ENCODE measurements at regions not wholly inside any gene's neighbourhood (a gene's known extent, or its start where the extent isn't known, plus 50 kb on each side); places are given as distances from the start of the nearest gene placed in this dataset.
A peak's percentile ranks its signal among the peaks of the same experiment; 100 is the strongest.
"Not testable (repeated sequence)": the region's sequence is repeated elsewhere in the genome, so short reads cannot be mapped to it uniquely, and the experiment has no call there.

- no peak for DNase-seq (ENCODE audit: low read depth)
- no peak for TF ChIP-seq CTCF (IDR thresholded peaks at IDR 0.05; ENCODE audit: control insufficient read depth, insufficient read depth, low read depth, low read length, missing control alignments)
Observed at GRCh38 chr3:14263317-14264005, 84.8 kb downstream of the LSM3 start.

GRCh38 chr3:14265246-14265962 lies 86.8 kb downstream of the LSM3 start:
- no peak for TF ChIP-seq CTCF (IDR thresholded peaks at IDR 0.05; ENCODE audit: control insufficient read depth, insufficient read depth, low read depth, low read length, missing control alignments)
- H3K4me3 ChIP-seq (ENCODE audit: control insufficient read depth, low read depth, low read length), result no peak overlapping the region
- DNase-seq (ENCODE audit: low read depth), result peak; percentile 31

More at GRCh38 chr3:14263317-14264005, 84.8 kb downstream of the LSM3 start:
- no peak overlapping the region for H3K4me3 ChIP-seq (ENCODE audit: control insufficient read depth, low read depth, low read length)

GRCh38 chr3:14266361-14266760 lies 87.7 kb downstream of the LSM3 start:
- no peak overlapping the region for H3K4me3 ChIP-seq (ENCODE audit: control insufficient read depth, low read depth, low read length)
- TF ChIP-seq CTCF (IDR thresholded peaks at IDR 0.05; ENCODE audit: control insufficient read depth, insufficient read depth, low read depth, low read length, missing control alignments), result no peak
- peak; percentile 90 for DNase-seq (ENCODE audit: low read depth)

- no peak overlapping the region for H3K4me3 ChIP-seq (ENCODE audit: control insufficient read depth, low read depth, low read length)
- DNase-seq (ENCODE audit: low read depth), result no peak
- TF ChIP-seq CTCF (IDR thresholded peaks at IDR 0.05; ENCODE audit: control insufficient read depth, insufficient read depth, low read depth, low read length, missing control alignments), result no peak
Observed at GRCh38 chr3:14267976-14268375, 89.4 kb downstream of the LSM3 start.

GRCh38 chr3:14268897-14269296 lies 90.3 kb downstream of the LSM3 start:
- no peak for TF ChIP-seq CTCF (IDR thresholded peaks at IDR 0.05; ENCODE audit: control insufficient read depth, insufficient read depth, low read depth, low read length, missing control alignments)
- DNase-seq (ENCODE audit: low read depth), result no peak
- no peak overlapping the region for H3K4me3 ChIP-seq (ENCODE audit: control insufficient read depth, low read depth, low read length)

- not testable (repeated sequence) for DNase-seq (ENCODE audit: low read depth); H3K4me3 ChIP-seq (ENCODE audit: control insufficient read depth, low read depth, low read length)
Observed at GRCh38 chr3:14272041-14272958, 93.7 kb downstream of the LSM3 start.

- not testable (repeated sequence) for DNase-seq (ENCODE audit: low read depth); H3K4me3 ChIP-seq (ENCODE audit: control insufficient read depth, low read depth, low read length)
Observed at GRCh38 chr3:14272959-14273560, 94.4 kb downstream of the LSM3 start.
